ENCODE measurements at regions not wholly inside any gene's neighbourhood (a gene's known extent, or its start where the extent isn't known, plus 50 kb on each side); places are given as distances from the start of the nearest gene placed in this dataset.

DNA sequence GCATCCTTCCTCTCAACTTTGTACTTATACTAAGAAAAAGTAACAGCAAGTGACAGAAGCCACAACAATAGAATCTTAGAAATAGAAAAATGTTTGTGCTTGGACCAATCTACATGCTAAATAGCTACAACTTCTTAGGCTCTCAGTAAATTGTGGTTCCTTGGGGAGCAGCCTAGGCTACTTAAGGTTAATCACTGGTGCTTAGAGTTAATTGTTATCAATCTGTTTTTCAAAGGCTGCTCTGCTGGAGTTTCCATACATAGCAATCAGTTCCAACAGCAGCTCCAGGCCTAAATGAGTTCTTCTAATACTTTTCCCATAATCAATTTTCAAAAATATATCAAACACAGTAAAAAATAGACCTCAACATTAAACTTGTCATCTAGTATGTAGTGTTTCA lies 571.4 kb downstream of the EPHA7 start:
- Histone ChIP-seq H3K4me3 (ENCODE audit: low read length) (no peak overlapping the region), H3F3A (ENCODE audit: low read length, unreplicated experiment) (no peaks in the 10 kb centered on the region), H2AFZ (ENCODE audit: low read length) (no peak overlapping the region), H3K36me3 (ENCODE audit: low read depth, low read length) (no peaks in the 10 kb centered on the region), H3K9me3 (ENCODE audit: low read length) (no peaks in the 10 kb centered on the region), H3K79me2 (ENCODE audit: low read length) (no peaks in the 10 kb centered on the region), H3K4me2 (ENCODE audit: low read length) (no peak overlapping the region), H4K20me1 (ENCODE audit: low read length) (no peaks in the 10 kb centered on the region), H3K9ac (ENCODE audit: low read length) (no peak overlapping the region), H3K9me2 (replicated peaks; ENCODE audit: low read length) (no peaks in the 10 kb centered on the region), H3K4me1 (ENCODE audit: insufficient read depth, low read length) (peaks cover 8% of the 10 kb centered on the region; the same call in 1 of the 2 replicates), H3K27ac (ENCODE audit: low read length) (no peak overlapping the region), H3K27me3 (ENCODE audit: low read length) (no peaks in the 10 kb centered on the region)
- DNase-seq: no peak
- POLR2A ChIA-PET (ENCODE audit: unreplicated experiment): no interaction called here
- intact Hi-C loops (cut with micrococcal nuclease): no loop called here
- no TSS peak for BruUV-seq (replicated peaks)
- TF ChIP-seq, protein P1, sequence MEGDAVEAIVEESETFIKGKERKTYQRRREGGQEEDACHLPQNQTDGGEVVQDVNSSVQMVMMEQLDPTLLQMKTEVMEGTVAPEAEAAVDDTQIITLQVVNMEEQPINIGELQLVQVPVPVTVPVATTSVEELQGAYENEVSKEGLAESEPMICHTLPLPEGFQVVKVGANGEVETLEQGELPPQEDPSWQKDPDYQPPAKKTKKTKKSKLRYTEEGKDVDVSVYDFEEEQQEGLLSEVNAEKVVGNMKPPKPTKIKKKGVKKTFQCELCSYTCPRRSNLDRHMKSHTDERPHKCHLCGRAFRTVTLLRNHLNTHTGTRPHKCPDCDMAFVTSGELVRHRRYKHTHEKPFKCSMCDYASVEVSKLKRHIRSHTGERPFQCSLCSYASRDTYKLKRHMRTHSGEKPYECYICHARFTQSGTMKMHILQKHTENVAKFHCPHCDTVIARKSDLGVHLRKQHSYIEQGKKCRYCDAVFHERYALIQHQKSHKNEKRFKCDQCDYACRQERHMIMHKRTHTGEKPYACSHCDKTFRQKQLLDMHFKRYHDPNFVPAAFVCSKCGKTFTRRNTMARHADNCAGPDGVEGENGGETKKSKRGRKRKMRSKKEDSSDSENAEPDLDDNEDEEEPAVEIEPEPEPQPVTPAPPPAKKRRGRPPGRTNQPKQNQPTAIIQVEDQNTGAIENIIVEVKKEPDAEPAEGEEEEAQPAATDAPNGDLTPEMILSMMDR (conservative IDR thresholded peaks at IDR 0.05; ENCODE audit: low read depth, low read length): no peak
- no peak for TF ChIP-seq EZH2phosphoT487 (IDR thresholded peaks at IDR 0.05; ENCODE audit: borderline replicate concordance, low read length)
- no peak for TF ChIP-seq EZH2 (IDR thresholded peaks at IDR 0.05; ENCODE audit: low read length, unreplicated experiment)
- ATAC-seq: no peak
- CTCF ChIA-PET: no interaction called here

DNA sequence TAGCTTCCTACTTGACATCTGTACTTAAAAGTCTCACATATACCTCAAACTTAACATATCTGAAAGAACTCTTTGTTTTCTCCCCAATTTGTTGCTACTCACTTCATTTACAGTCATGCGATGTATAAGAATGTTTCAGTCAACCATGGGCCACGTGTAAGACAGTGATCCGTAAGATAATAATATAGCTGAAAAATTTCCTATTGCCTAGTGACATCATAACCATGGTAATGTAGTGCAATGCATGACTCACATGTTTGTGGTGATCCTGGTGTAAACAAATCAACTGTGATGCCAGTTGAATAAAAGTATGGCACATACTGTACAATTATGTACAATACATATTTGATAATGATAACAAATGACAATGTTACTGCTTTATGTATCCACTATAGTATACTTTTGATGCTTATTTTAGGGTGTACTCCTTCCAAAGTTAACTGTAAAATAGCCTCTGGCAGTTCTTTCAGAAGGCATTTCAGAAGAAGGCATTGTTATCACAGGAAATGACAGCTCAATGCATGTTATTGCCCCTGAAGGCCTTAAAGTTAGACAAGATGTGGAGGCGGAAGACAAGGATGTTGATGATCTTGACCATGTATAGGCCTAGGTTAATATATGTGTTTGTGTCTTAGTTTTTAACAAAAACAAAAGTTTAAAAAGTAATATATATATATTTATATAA lies 579.0 kb downstream of the EPHA7 start:
- ATAC-seq (no peak), DNase-seq (no peak)
- Histone ChIP-seq H4K20me1 (ENCODE audit: low read length) (no peaks in the 10 kb centered on the region), H3K79me2 (ENCODE audit: low read length) (no peaks in the 10 kb centered on the region), H3F3A (ENCODE audit: low read length, unreplicated experiment) (no peaks in the 10 kb centered on the region), H3K4me3 (ENCODE audit: low read length) (no peak overlapping the region), H3K4me2 (ENCODE audit: low read length) (no peak overlapping the region), H3K9ac (ENCODE audit: low read length) (no peak overlapping the region), H3K36me3 (ENCODE audit: low read depth, low read length) (no peaks in the 10 kb centered on the region), H3K27ac (ENCODE audit: low read length) (no peak overlapping the region), H2AFZ (ENCODE audit: low read length) (no peak overlapping the region), H3K9me3 (ENCODE audit: low read length) (no peaks in the 10 kb centered on the region), H3K9me2 (replicated peaks; ENCODE audit: low read length) (no peaks in the 10 kb centered on the region), H3K27me3 (ENCODE audit: low read length) (no peaks in the 10 kb centered on the region), H3K4me1 (ENCODE audit: insufficient read depth, low read length) (no peaks in the 10 kb centered on the region)
- TF ChIP-seq EZH2phosphoT487 (IDR thresholded peaks at IDR 0.05; ENCODE audit: borderline replicate concordance, low read length) (no peak), EZH2 (IDR thresholded peaks at IDR 0.05; ENCODE audit: low read length, unreplicated experiment) (no peak)
- TF ChIP-seq, protein P1 (conservative IDR thresholded peaks at IDR 0.05; ENCODE audit: low read depth, low read length): no peak
- intact Hi-C loops (cut with micrococcal nuclease): no loop called here
- CTCF ChIA-PET: no interaction called here
- POLR2A ChIA-PET (ENCODE audit: unreplicated experiment): no interaction called here
- BruUV-seq (replicated peaks): no TSS peak

DNA sequence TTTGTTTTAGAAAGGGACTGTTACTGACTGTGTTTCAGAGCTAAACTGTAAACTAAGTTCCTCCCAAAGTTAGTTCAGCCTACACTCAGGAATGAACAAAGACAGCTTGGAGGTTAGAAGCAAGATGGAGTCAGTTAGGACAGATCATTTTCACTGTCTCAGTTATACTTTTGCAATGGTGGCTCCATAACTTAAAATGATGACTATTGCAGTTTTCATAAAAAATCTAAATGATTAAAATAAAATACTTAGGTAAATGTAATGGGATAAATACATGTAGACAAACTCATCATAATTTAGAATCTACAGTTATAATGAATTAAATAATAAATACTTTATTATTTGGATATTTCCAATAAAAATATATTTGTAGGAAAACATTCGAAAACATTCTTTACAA lies 590.6 kb downstream of the EPHA7 start:
- no peak overlapping the region for H2AFZ ChIP-seq (ENCODE audit: low read length)
- ChIA-PET POLR2A (ENCODE audit: unreplicated experiment) (no interaction called here), CTCF (no interaction called here)

More for the DNA sequence above, 590.6 kb downstream of the EPHA7 start:
- Histone ChIP-seq H3K36me3 (ENCODE audit: low read depth, low read length) (no peaks in the 10 kb centered on the region), H3K9me2 (replicated peaks; ENCODE audit: low read length) (no peaks in the 10 kb centered on the region), H3K4me3 (ENCODE audit: low read length) (no peak overlapping the region), H3K9ac (ENCODE audit: low read length) (no peak overlapping the region), H3K27me3 (ENCODE audit: low read length) (no peaks in the 10 kb centered on the region), H3K9me3 (ENCODE audit: low read length) (no peaks in the 10 kb centered on the region), H3K4me1 (ENCODE audit: insufficient read depth, low read length) (no peaks in the 10 kb centered on the region), H3K4me2 (ENCODE audit: low read length) (no peak overlapping the region), H3K79me2 (ENCODE audit: low read length) (no peaks in the 10 kb centered on the region), H3K27ac (ENCODE audit: low read length) (no peak overlapping the region), H3F3A (ENCODE audit: low read length, unreplicated experiment) (no peaks in the 10 kb centered on the region), H4K20me1 (ENCODE audit: low read length) (no peaks in the 10 kb centered on the region)
- TF ChIP-seq EZH2 (IDR thresholded peaks at IDR 0.05; ENCODE audit: low read length, unreplicated experiment) (no peak), EZH2phosphoT487 (IDR thresholded peaks at IDR 0.05; ENCODE audit: borderline replicate concordance, low read length) (no peak)
- TF ChIP-seq, protein P1 (conservative IDR thresholded peaks at IDR 0.05; ENCODE audit: low read depth, low read length): no peak
- ATAC-seq: no peak
- BruUV-seq (replicated peaks): no TSS peak
- intact Hi-C loops (cut with micrococcal nuclease): no loop called here
- no peak for DNase-seq

Measured in PC-3 (cell line).